K562 (cell line): ENCODE measurements at regions not wholly inside any gene's neighbourhood (a gene's known extent, or its start where the extent isn't known, plus 50 kb on each side); places are given as distances from the start of the nearest gene placed in this dataset.

Experiments used
- HSF4 ChIP-seq: fragments of 250-450 bp; sonication (Bioruptor Pico); IDR thresholded peaks from 2 replicates; pipeline ENCODE4 v2.1.2; 2022; ENCODE audit warnings: mild to moderate bottlenecking, moderate library complexity, borderline replicate concordance
- NEUROD1 ChIP-seq: fragments of 150-350 bp; IDR thresholded peaks from 2 replicates; pipeline ENCODE4 v1.6.1; 2014; ENCODE audit warnings: borderline replicate concordance, low read length, low read depth; ENCODE audit not compliant: partially characterized antibody
- POLR2A ChIP-seq: fragments of 450-650 bp; conservative IDR thresholded peaks from 2 replicates; pipeline ENCODE4 v1.6.1; 2016
- ZNF324 ChIP-seq: fragments of 250-450 bp; sonication (Bioruptor Pico); IDR thresholded peaks from 2 replicates; pipeline ENCODE4 v1.4.0; 2020; ENCODE audit warnings: mild to moderate bottlenecking
- ZNF384 ChIP-seq: IDR thresholded peaks from 2 replicates; pipeline ENCODE4 v1.6.1; 2012; ENCODE audit warnings: low read depth, low read length, improper control_type of control experiment
- ZNF57 ChIP-seq: fragments of 450-650 bp; formaldehyde crosslinking; IDR thresholded peaks from 2 replicates; pipeline ENCODE4 v1.4.0; 2020; ENCODE audit warnings: mild to moderate bottlenecking, moderate library complexity
- ZNF785 ChIP-seq: fragments of 250-450 bp; sonication (Bioruptor Pico); IDR thresholded peaks from 2 replicates; pipeline ENCODE4 v1.4.0; 2020; ENCODE audit warnings: mild to moderate bottlenecking
- TF ChIP-seq, protein P1 (sequence below), 3 experiments: IDR thresholded peaks in 2 of 3; conservative IDR thresholded peaks in 1 of 3; 2 replicates each; pipeline ENCODE4 v1.5.1; 2011 to 2012; ENCODE audit warnings: low read length in 3 of 3, mild to moderate bottlenecking in 3 of 3, control low read depth in 2 of 3, improper control_type of control experiment in 1 of 3, inconsistent platforms in 1 of 3, low read depth in 1 of 3, mixed read lengths in 1 of 3, moderate library complexity in 1 of 3; ENCODE audit not compliant: insufficient read depth in 2 of 3
- TF ChIP-seq, protein P2 (sequence below): sonication (generic); formaldehyde crosslinking; IDR thresholded peaks from 2 replicates; pipeline ENCODE4 v1.9.0; 2022; ENCODE audit warnings: mild to moderate bottlenecking, missing genetic modification reagents
- TF ChIP-seq, protein P3 (sequence below): fragments of 250-450 bp; sonication (Bioruptor Pico); IDR thresholded peaks from 2 replicates; pipeline ENCODE4 v1.5.0; 2021

DNA sequence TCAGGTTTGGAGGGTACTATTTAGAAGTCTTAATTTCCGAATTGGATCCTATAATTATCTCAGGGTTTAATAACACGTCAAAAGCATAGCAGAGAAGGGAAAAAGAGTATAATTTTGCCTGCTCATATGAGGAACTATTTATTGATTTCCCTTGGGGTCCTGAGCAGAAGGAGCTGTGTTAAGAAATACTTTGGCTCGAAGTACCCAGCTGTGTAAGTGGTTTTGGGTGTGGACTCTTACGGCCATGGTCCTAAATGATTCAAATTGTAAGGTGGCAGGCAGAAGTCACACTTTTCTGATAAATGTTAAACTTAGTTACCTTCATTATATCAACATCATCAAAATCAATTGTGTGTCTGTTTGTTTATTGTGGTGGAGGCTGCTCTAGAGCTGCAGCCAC is 190.4 kb downstream of the MTRR start:
- no peak for TF ChIP-seq HSF4 (CRISPR knock-in tag)
- TF ChIP-seq, protein P1, sequence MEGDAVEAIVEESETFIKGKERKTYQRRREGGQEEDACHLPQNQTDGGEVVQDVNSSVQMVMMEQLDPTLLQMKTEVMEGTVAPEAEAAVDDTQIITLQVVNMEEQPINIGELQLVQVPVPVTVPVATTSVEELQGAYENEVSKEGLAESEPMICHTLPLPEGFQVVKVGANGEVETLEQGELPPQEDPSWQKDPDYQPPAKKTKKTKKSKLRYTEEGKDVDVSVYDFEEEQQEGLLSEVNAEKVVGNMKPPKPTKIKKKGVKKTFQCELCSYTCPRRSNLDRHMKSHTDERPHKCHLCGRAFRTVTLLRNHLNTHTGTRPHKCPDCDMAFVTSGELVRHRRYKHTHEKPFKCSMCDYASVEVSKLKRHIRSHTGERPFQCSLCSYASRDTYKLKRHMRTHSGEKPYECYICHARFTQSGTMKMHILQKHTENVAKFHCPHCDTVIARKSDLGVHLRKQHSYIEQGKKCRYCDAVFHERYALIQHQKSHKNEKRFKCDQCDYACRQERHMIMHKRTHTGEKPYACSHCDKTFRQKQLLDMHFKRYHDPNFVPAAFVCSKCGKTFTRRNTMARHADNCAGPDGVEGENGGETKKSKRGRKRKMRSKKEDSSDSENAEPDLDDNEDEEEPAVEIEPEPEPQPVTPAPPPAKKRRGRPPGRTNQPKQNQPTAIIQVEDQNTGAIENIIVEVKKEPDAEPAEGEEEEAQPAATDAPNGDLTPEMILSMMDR (IDR thresholded peaks at IDR 0.05 in 2 of 3, conservative IDR thresholded peaks at IDR 0.05 in 1 of 3; ENCODE audit: insufficient read depth in 2 of 3, low read depth in 1 of 3, low read length in 3 of 3): no peak
- TF ChIP-seq, protein P2, sequence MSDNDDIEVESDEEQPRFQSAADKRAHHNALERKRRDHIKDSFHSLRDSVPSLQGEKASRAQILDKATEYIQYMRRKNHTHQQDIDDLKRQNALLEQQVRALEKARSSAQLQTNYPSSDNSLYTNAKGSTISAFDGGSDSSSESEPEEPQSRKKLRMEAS: no peak
- no peak for TF ChIP-seq POLR2A
- no peak for TF ChIP-seq ZNF324 (CRISPR knock-in tag)
- no peak for TF ChIP-seq ZNF384
- TF ChIP-seq ZNF57 (CRISPR knock-in tag): no peak
- no peak for TF ChIP-seq ZNF785 (CRISPR knock-in tag)
- no peak for TF ChIP-seq NEUROD1
- TF ChIP-seq, protein P3, sequence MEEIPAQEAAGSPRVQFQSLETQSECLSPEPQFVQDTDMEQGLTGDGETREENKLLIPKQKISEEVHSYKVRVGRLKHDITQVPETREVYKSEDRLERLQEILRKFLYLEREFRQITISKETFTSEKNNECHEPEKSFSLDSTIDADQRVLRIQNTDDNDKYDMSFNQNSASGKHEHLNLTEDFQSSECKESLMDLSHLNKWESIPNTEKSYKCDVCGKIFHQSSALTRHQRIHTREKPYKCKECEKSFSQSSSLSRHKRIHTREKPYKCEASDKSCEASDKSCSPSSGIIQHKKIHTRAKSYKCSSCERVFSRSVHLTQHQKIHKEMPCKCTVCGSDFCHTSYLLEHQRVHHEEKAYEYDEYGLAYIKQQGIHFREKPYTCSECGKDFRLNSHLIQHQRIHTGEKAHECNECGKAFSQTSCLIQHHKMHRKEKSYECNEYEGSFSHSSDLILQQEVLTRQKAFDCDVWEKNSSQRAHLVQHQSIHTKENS (CRISPR knock-in tag): no peak
